H54 (cell line): ENCODE measurements at regions not wholly inside any gene's neighbourhood (a gene's known extent, or its start where the extent isn't known, plus 50 kb on each side); places are given as distances from the start of the nearest gene placed in this dataset.

ENCODE experiments used
- DNase-seq: peaks from one replicate; pipeline ENCODE4 v3.0.0; 2011; ENCODE audit warnings: low spot score, mixed read lengths; ENCODE audit not compliant: insufficient read length
- FAIRE-seq: peaks from 3 replicates; lab custom pipeline; 2011; peaks lifted over from hg19 to GRCh38; lab: Jason Lieb, UNC
- POLR2A ChIP-seq: IDR thresholded peaks from 2 replicates; pipeline ENCODE4 v1.6.1; 2011; ENCODE audit warnings: low read depth, mild to moderate bottlenecking, low read length

DNA sequence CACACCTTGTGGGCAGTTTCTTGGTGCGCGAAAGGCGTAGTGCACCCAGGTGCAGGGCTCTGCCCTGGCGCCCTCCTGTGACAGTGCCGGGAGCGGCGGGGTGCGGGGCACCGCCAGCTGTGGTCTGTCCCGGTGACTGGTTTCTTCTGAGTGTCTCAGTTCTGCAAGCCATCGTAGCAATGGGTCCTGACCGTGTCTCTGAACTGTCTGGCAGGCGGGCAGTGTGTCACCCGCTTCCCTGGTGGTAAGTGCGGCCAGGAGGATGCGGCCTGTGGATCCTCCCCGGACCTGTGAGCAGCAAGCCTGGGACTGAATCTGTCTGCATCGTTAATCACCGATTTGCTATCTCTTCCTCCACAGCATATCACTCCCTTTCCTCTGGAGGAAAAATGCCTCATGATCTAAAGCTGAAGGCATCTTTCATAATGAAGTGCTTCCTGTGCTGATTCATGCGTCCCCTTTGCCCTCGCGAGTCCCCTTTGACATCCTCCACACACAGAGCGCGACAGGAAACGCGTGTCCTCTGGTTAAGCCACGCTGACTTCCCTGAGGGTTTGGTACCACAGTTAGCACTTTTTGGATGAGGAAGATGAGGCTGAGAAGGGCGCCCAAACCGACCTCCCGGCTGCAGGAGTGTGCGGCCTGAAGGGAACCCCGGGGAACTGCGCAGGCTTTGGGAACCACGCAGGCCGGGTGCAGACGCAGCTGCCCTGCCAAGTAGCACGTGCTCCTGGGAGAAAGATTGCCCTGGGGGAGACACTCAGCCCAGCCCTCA is 416.0 kb upstream of the HS6ST1 start:
- no peak for DNase-seq
- no peak for TF ChIP-seq POLR2A
- FAIRE-seq, result no peak

DNA sequence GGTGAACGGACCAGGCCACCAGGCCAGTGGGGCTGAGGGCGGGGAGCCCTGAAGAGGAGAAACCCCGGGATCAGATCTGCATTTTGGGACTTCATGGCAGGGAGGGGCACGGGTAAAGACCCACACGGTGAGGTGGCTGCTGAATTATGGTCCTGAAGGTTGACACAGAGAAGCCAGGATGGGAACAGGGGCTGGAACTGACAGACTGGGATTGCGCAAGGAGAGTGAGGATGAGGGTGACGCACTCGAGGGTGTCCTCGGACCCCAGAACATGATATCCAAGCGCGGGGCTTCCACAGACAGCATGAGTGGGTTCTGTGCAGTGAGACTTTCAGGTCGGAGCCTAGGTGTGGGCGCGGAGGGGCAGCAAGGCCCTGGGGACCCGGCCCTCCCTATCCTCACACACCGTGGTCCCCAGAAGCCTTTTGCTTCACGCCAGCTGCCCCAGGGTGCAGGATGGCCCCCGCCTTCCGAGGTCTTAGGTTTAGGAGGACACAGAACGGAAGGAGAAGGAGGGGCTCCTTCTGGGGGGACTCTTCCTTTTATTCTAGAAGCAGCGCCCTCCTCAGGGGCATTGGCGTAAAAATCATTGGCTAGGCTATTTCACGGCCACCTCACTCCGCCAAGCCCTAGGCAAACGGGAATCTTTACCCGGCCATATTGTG is 416.8 kb upstream of the HS6ST1 start:
- DNase-seq, result no peak
- no peak for TF ChIP-seq POLR2A
- FAIRE-seq, result no peak

DNA sequence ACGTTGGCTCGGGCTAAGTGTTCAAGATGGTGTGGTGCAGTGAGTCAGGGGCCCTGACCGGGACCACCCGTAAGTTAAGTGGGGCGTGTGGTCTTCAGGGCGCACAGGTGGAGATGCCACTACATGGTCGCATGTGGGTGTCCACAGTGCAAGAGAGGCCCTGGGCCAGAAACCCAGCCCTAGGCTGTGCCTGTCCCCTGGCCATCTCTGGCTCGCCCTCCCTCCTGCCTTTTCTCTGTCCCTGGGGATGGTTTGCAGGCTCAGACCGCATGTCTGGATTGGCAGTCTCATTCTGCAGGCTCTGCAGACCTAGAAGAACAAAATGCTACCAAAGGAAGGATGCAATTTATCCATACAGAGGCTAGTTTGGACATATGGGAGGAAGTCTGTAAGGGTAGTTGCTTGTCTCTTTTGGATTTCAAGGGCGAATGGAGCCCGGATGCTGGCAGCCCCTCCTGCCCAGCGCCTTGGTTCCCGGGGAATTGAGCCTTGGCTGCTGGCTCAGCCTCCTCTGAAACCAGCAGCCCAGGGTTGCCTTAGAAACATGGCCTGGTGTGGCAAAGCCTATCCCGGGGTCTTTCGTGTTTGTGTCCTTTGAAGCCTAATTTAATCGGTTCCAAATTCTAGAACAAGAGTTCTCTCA is 417.5 kb upstream of the HS6ST1 start:
- no peak for TF ChIP-seq POLR2A
- DNase-seq (no peak), FAIRE-seq (no peak)

DNA sequence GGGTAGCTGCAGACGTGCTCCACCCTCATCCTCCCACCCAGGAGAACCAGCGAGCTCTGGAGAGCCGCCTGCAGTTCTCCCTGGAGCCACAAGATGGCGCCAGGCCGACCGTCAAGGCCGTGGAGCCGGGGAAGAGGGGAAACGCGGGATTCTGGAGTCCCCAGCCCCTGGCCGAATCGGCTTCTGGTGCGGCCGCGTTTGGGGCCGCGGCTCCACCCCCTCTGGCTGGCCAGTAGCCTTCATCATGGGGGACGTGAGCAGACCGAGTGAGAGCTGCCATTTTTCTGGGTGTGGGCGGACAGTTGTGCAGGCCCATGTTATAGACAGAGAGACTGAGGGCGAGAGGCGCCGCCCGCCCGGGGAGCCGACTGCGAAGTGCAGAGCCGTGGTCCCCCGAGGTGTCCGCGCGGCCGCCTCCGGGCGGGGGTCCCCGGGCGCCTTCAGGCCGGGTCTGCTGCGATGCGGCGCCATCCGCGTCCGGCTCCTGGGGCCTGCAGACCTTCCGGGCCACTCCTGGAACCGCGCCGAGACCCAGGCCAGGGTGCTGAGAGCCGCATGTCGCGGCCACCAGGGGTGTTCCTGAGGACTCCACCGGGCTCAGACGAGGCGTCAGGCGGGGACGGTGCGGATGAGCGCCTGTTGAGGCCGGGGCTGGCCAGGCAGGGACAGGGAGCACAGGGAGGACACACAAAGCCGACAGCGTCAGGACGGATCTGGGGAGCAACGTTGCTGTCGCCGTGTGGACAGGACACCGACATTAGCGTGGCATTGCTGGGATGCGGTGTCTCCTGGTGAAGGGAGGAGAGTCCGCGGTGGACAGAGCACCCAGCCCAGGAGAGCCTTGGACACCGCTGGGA is 418.2 kb upstream of the HS6ST1 start:
- no peak for TF ChIP-seq POLR2A
- FAIRE-seq (no peak), DNase-seq (peak; percentile 70)

DNA sequence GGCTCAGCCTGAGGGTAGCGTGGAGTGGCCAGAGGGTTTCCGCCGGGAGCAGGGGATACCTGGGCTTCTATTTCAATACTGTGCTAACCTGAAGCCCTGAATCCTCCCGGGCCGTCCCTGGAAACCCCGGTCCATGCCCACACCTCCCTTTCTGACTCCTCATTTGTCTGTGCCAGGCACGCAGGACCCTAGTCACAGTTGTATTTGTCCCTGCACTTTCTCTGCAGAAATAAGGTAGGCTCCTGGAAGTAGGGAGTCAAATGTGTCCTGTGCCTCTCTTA is 418.8 kb upstream of the HS6ST1 start:
- FAIRE-seq (no peak), DNase-seq (no peak)
- no peak for TF ChIP-seq POLR2A

DNA sequence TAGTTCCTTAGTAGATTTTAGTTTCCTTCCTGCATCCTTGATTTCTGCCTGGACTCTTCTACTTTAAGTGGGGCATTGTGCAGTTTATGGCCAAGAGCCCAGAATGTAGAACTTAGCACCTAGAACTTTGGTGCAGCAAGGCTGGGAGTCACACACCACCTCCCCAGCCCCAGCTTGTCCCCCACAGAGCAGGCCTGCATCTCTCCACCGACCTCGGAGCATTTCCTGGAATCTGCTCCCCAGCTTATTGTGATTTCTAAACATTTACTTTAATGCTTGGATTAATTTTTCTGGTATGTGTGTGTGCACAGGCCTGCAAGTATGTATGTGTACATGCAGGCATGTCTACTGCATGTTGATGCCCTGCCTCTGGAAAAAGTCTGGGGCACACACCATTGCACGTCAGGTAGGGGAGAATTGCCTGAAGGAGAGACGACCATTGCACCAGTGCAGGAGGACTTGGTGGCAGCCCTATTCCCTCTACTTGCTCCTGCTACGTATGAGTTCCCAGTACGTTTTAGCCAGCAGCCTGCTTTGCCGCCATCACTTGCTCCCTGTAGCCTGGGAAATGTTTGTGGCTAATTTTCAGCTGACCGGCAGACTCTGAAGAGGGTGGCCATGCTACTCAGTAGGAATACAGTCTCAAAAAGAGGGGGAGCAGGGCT is 419.9 kb upstream of the HS6ST1 start:
- DNase-seq (no peak), FAIRE-seq (no peak)
- no peak for TF ChIP-seq POLR2A

DNA sequence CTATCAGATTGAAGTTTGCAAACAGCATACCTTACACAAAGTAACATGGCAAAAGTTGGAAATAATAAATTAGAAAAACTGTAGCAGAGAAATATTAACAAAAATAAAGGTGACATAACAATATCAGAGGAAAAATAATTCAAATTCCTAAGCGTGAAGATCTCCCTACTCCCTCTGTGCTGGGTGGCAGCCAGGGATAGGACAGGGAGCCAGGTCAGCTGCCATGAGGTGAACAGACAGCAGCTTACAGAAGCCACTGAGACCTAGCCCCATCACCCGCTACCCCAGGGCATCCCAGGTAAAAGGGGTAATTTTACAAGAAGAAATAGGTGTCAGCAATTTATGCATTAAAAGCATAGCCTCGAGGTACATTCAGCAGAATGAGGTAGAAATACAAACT is 423.8 kb upstream of the HS6ST1 start:
- TF ChIP-seq POLR2A, result no peak
- DNase-seq (no peak), FAIRE-seq (no peak)

DNA sequence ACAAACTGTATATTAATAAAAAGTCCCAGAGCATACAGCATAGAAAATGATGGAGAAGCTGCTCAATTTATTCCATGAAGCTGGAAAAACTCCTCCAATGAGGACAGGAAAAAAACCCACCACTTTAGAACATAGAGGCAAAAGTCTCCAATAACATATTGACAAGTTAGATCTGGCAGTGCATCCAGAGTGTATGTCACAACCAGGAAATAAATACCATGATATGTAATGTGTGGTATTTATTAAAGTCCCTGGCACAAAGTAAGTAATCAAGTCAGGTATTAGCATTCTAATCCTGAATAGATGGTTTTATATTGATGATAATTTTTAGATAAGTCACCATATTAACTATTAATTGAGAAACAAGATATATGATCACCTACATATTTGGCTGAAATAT is 427.3 kb upstream of the HS6ST1 start:
- DNase-seq (no peak), FAIRE-seq (no peak)
- no peak for TF ChIP-seq POLR2A

DNA sequence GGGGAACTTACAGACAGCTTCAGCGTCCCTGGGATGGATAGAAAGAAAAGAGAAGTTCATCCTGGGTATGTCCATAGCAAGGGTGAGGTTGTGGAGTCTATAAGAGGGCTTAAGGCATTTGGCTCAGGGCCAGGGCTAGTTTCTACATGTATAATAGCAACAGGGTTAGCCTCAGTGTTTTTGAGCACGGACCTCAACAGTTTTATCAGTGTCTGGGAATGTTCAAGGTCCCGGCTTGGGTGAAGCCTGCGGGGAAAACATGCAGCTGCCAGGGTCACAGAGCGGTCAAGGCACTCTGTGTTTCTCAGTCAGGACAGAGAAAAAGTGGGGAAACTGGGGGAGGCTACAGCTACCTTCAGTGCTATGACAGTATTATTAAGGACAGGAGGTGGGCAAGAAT is 427.7 kb upstream of the HS6ST1 start:
- DNase-seq (no peak), FAIRE-seq (no peak)
- TF ChIP-seq POLR2A, result no peak

DNA sequence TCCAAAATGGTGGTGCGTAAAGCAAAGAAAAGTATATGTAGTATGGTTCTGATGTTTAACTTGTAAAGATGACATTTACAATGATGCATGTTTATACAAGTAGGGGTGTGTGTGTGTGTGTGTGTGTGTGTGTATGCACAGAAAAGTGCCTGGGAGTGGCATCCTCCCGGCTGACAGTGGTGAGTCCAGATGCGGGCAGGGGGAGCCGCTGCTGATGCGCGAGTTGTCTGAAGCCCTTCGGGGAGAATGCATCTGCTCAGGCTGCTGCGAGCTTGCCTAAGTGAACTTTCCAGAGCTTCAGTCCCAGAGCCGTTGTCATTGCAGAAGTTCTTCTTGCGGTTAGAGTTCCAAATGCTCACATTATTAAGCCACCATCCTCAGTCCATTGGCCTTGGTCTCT is 429.7 kb upstream of the HS6ST1 start:
- DNase-seq, result no peak
- no peak for FAIRE-seq
- no peak for TF ChIP-seq POLR2A

DNA sequence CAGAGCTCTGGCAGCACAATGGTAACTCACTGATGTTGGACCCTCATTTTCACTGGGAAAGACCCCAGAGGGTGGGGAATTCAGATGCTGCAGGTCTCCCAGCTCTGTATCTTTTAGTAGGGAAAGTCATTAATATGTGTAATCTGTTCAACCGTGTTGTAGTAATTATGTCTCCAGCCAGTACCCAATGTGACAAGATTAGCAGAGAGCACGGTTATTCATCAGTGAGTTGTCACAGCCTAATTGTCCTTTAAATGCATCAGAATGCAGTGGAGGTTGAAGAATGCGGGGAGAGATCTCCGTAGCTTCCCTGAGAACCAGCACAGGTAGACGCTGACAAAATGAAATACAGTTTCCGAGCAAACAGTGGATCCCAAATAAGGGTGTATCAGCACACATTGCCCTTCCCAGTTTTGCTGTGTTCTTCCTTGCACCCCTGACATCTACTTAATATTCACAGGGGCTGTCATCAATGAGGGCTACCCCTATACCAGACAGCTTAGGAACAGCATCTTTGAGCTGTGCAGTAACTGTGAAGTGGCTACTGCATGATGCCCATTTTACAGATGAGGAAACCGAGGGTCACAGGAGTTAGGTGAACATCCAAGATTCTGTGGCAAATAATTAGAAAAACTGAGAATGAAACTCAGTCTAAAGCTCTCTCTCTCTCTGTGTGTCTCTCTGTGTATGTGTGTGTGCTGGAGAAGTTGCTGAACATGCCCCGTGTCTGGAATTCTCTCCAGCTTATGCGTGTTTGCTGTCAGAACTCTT is 430.4 kb upstream of the HS6ST1 start:
- DNase-seq (no peak), FAIRE-seq (no peak)
- no peak for TF ChIP-seq POLR2A

DNA sequence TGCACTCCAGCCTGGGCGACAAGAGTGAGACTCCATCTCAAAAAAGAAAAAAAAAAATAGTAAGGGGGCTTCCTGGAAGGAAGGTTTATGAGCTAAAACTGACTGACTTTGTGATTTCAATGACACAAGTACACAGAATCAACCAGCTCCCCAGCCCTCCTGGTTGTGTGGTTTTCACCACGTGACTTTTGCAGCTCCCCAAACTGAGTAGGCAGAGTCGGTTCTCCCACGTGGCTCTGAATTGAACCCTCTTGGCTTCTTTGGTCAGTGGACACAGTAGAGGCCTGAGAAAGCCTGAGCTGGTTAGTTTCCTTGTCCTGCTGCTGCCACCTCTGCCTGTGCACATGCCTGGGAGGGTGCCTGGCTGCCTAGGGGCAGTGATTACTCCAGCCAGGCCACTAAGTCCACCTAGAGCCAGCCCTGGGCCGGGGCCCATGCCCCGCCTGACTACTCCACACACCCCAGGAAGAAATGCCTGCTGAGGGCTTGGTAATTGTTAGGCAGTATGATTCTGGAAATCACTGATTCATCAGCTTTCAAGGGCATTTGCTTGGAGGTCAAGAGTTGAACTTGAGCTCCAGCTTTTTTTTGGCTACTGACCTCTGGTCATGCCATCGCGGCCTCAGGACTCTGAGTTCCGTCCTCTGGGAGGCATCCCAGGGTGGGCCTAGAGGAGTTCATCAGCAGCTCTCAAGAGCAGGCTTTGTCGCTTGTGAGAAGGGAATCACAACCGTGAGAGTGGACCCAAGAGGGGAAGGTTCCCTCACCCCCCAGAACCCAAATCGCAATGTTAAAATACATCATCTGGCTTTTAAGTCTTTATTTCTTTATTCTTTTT is 431.9 kb upstream of the HS6ST1 start:
- no peak for TF ChIP-seq POLR2A
- no peak for FAIRE-seq
- no peak for DNase-seq
